ENCODE measurements at regions not wholly inside any gene's neighbourhood (a gene's known extent, or its start where the extent isn't known, plus 50 kb on each side); places are given as distances from the start of the nearest gene placed in this dataset.
"Not testable (repeated sequence)": the region's sequence is repeated elsewhere in the genome, so short reads cannot be mapped to it uniquely, and the experiment has no call there.

DNA sequence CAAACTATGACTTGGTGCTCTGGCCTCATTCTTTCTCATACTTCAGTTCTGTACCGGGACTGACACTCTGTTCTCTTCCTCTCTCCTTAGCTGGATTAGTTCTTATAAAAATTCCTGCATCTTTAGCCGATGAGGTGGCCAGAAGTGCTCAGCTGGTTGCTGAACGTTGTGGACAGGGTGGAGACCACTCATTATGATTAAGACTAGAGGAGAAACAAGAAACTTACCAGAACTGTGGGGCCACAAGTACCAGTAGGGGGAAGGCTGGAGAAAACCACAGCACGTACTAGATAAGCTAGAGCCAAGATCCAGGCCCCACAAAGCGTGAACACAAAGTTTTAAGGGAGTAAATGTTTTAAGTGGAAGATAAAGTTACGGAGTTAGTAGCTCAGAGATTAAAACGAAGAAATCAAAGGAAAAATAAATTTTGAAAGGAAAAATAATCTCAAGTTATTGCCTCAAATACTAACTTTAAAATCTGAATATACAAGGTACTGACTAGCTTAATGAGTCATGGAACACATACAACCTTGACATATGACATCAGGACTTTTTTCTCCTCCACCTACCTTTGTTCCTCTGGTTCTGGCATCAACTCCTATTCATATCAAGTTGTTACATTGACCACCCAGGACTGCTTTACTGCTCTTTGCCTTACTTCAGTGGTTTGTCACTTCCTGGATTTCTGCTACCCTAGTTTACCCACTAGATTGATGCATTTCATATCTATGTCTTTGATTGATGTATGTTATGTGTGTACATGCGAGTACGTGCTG, 469.0 kb downstream of the TFEC start:
- intact Hi-C loops (cut with DNase I) = no loop called here
- no peaks in the 10 kb centered on the region for H3K36me3 ChIP-seq
- no peaks in the 10 kb centered on the region for H3K4me1 ChIP-seq
- no peak for TF ChIP-seq POLR2A (IDR thresholded peaks at IDR 0.05)
- TF ChIP-seq CTCF (IDR thresholded peaks at IDR 0.05) = no peak
- H3K9me3 ChIP-seq = no peaks in the 10 kb centered on the region
- no peak overlapping the region for H3K27ac ChIP-seq
- no peak overlapping the region for H3K4me3 ChIP-seq
- no peaks in the 10 kb centered on the region for H3K27me3 ChIP-seq
- no peak for DNase-seq
- 77 to 81% methylated on average over 8 to 9 of the region's 9 CpGs for WGBS, 2 donors

DNA sequence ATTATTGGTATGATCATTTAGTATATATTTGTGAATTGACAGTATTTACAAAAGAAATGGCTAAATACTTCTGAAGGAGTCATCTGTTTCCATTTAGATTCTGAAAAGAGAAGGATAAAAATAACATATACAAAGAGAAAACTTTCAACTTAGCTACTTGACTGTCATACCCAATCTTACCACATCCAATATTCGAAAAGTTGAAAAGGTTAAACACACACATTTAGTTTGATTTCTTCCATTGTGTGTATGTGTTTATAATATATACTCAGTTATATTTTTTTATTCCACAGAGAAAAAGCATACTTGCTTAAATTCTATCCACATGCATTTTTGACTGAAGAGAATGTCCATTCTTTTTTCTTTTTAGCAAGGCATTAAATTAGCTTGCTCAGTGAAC, 470.7 kb downstream of the TFEC start:
- Histone ChIP-seq H3K27me3 (no peaks in the 10 kb centered on the region), H3K4me3 (no peak overlapping the region), H3K36me3 (no peaks in the 10 kb centered on the region), H3K4me1 (no peaks in the 10 kb centered on the region), H3K9me3 (no peaks in the 10 kb centered on the region), H3K27ac (no peak overlapping the region)
- DNase-seq = no peak
- 40 to 87% methylated on average over 1 of the region's 1 CpG for WGBS, 2 donors
- intact Hi-C loops (cut with DNase I) = no loop called here
- no peak for TF ChIP-seq POLR2A (IDR thresholded peaks at IDR 0.05)
- no peak for TF ChIP-seq CTCF (IDR thresholded peaks at IDR 0.05)

DNA sequence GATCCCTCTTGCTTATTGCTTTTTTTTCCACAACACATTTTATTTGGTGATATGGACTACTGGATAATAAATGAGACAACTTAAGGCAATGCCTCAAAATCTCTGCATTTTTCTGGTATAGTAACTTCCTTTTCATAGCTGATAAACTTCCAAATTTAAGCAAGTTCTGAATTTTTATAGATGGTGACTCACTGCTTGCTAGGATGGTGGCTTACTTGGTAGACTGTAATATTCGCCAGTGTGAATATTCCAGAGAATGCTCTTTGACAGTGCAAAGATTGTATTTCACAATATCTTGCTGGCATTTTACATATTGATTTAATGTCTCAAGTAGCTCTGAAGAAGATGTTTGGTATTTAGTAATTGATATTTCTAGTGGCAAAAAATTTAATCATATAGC, 472.4 kb downstream of the TFEC start:
- TF ChIP-seq CTCF (IDR thresholded peaks at IDR 0.05) (no peak), POLR2A (IDR thresholded peaks at IDR 0.05) (no peak)
- no peaks in the 10 kb centered on the region for H3K4me1 ChIP-seq
- 73 to 76% methylated on average over 1 of the region's 1 CpG for WGBS, 2 donors
- H3K9me3 ChIP-seq = no peaks in the 10 kb centered on the region
- intact Hi-C loops (cut with DNase I) = no loop called here
- H3K27me3 ChIP-seq = no peaks in the 10 kb centered on the region
- DNase-seq = no peak
- H3K36me3 ChIP-seq = no peaks in the 10 kb centered on the region
- no peak overlapping the region for H3K4me3 ChIP-seq
- no peak overlapping the region for H3K27ac ChIP-seq

- H3K27ac ChIP-seq; H3K4me1 ChIP-seq; intact Hi-C loops (cut with DNase I); DNase-seq; H3K36me3 ChIP-seq; H3K27me3 ChIP-seq; H3K4me3 ChIP-seq; H3K9me3 ChIP-seq: not testable (repeated sequence)
- WGBS, 2 donors = 86% methylated on average over 2 of the region's 2 CpGs
Observed at GRCh38 chr7:115557296-115557695, 473.3 kb downstream of the TFEC start.

- Histone ChIP-seq H3K36me3 (no peaks in the 10 kb centered on the region), H3K27me3 (no peaks in the 10 kb centered on the region), H3K9me3 (no peaks in the 10 kb centered on the region), H3K4me1 (no peaks in the 10 kb centered on the region), H3K4me3 (no peak overlapping the region), H3K27ac (no peak overlapping the region)
- DNase-seq = no peak
- TF ChIP-seq POLR2A (IDR thresholded peaks at IDR 0.05) (no peak), CTCF (IDR thresholded peaks at IDR 0.05) (no peak)
- intact Hi-C loops (cut with DNase I) = no loop called here
- 66 to 75% methylated on average over 4 of the region's 4 CpGs for WGBS, 2 donors
Observed at GRCh38 chr7:115552766-115553165, 477.8 kb downstream of the TFEC start.

- Histone ChIP-seq H3K27ac (no peak overlapping the region), H3K9me3 (no peaks in the 10 kb centered on the region), H3K36me3 (no peaks in the 10 kb centered on the region), H3K4me1 (no peaks in the 10 kb centered on the region), H3K4me3 (no peak overlapping the region), H3K27me3 (no peaks in the 10 kb centered on the region)
- intact Hi-C loops (cut with DNase I) = no loop called here
- 69 to 73% methylated on average over 2 of the region's 2 CpGs for WGBS, 2 donors
- TF ChIP-seq CTCF (IDR thresholded peaks at IDR 0.05) = no peak
- no peak for DNase-seq
Observed at GRCh38 chr7:115549910-115550309, 480.7 kb downstream of the TFEC start.

Measured in esophagus squamous epithelium (tissue), 5 donors.